AG09319 (cell line): ENCODE measurements at regions not wholly inside any gene's neighbourhood (a gene's known extent, or its start where the extent isn't known, plus 50 kb on each side); places are given as distances from the start of the nearest gene placed in this dataset.
"Not testable (repeated sequence)": the region's sequence is repeated elsewhere in the genome, so short reads cannot be mapped to it uniquely, and the experiment has no call there.

Source experiments
- DNase-seq: peaks from one replicate; pipeline ENCODE4 v3.0.0-alpha.2; 2010; ENCODE audit warnings: low read depth; ENCODE audit errors: extremely low read depth
- TF ChIP-seq, protein P1 (sequence below): IDR thresholded peaks from 2 replicates; pipeline ENCODE4 v1.5.1; 2011; ENCODE audit warnings: low read depth, mild to moderate bottlenecking, inconsistent platforms, low read length, moderate library complexity

GRCh38 chr10:124171561-124171960 lies 78.2 kb upstream of the CHST15 start:
- TF ChIP-seq, protein P1, sequence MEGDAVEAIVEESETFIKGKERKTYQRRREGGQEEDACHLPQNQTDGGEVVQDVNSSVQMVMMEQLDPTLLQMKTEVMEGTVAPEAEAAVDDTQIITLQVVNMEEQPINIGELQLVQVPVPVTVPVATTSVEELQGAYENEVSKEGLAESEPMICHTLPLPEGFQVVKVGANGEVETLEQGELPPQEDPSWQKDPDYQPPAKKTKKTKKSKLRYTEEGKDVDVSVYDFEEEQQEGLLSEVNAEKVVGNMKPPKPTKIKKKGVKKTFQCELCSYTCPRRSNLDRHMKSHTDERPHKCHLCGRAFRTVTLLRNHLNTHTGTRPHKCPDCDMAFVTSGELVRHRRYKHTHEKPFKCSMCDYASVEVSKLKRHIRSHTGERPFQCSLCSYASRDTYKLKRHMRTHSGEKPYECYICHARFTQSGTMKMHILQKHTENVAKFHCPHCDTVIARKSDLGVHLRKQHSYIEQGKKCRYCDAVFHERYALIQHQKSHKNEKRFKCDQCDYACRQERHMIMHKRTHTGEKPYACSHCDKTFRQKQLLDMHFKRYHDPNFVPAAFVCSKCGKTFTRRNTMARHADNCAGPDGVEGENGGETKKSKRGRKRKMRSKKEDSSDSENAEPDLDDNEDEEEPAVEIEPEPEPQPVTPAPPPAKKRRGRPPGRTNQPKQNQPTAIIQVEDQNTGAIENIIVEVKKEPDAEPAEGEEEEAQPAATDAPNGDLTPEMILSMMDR: no peak
- DNase-seq: no peak

DNA sequence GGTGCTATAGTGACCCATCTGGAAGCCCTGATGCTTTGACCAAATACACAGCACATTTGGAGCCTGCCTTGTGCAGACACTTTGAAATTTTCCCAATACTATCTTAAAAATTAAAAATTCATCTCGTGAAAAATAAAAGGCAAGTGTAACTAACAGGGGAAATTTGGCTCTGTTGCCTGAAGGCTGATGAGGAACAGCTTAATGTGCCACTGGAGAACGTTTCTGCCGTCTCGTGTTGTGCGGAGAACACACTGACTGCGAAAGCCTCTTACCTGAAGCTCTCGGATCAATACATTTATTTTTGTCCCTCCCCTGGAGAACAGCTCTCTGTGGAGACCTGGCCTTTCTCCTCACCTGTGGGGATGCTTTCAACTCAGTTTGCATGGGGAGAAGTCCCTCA lies 77.2 kb upstream of the CHST15 start:
- DNase-seq: no peak
- TF ChIP-seq, protein P1: no peak

GRCh38 chr10:124168991-124169802 lies 75.8 kb upstream of the CHST15 start:
- TF ChIP-seq, protein P1: no peak
- DNase-seq: no peak

DNA sequence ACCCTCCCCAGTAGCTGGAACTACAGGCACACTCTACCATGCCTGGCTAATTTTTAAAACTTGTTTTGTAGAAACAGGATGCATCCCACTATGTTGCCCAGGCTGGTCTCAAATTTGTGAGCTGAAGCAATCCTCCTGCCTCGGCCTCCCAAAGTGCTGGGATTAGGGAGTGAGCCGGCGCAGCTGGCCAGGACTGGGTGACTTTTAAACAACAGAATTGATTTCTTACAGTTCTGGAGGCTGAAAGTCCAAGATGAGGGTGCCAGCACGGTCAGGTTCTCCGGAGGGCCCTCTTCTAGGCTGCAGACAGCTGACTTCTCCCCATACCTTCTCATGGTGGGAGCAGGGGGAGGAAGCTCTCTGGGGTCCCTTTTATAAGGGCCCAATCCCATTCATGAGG lies 75.2 kb upstream of the CHST15 start:
- TF ChIP-seq, protein P1: no peak
- DNase-seq: no peak

- not testable (repeated sequence) for DNase-seq
Measured at GRCh38 chr10:124167925-124168324, 74.5 kb upstream of the CHST15 start.

GRCh38 chr10:124166431-124167125 lies 73.2 kb upstream of the CHST15 start:
- no peak for DNase-seq
- TF ChIP-seq, protein P1: no peak

- no peak for DNase-seq
- TF ChIP-seq, protein P1: no peak
Measured at GRCh38 chr10:124165827-124166226, 72.4 kb upstream of the CHST15 start.
